ENCODE measurements at regions not wholly inside any gene's neighbourhood (a gene's known extent, or its start where the extent isn't known, plus 50 kb on each side); places are given as distances from the start of the nearest gene placed in this dataset.

DNA sequence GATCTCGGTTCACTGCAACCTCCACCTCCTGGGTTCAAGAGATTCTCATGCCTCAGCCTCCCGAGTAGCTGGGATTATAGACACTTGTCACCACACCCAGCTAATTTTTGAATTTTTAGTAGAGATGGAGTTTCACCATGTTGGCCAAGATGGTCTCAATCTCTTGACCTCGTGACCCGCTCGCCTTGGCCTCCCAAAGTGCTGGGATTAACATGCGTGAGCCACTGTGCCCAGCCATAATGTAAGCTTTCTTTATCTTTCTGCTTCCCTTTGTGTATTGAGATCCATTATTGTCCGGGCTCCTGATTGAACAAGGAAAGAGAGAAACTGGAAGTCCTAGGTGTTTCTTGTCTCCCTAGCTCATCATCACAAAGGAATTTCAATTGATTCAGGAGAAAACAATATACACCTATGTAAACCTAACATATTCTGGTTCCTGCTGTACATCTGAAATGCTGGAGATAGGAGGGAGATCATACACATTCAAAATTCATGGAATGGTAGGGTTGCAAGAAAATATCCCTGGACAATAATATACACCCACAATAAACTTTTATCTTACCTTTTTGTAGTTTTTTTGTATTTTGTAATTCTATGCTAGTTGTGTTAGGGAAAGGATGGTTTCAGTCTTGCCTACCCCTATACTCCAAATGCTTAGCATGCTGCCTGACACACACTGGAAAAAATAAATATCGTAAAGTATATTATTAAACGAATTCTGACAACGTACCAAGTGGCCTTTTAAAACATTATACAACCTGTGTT lies 194.4 kb upstream of the HS3ST1 start:
- peaks cover 81% of the 10 kb centered on the region for H3K9me3 Mint-ChIP-seq
- CTCF ChIA-PET, result no interaction called here
- H3K4me3 Mint-ChIP-seq, result no peak overlapping the region
- TF ChIP-seq, protein P1, sequence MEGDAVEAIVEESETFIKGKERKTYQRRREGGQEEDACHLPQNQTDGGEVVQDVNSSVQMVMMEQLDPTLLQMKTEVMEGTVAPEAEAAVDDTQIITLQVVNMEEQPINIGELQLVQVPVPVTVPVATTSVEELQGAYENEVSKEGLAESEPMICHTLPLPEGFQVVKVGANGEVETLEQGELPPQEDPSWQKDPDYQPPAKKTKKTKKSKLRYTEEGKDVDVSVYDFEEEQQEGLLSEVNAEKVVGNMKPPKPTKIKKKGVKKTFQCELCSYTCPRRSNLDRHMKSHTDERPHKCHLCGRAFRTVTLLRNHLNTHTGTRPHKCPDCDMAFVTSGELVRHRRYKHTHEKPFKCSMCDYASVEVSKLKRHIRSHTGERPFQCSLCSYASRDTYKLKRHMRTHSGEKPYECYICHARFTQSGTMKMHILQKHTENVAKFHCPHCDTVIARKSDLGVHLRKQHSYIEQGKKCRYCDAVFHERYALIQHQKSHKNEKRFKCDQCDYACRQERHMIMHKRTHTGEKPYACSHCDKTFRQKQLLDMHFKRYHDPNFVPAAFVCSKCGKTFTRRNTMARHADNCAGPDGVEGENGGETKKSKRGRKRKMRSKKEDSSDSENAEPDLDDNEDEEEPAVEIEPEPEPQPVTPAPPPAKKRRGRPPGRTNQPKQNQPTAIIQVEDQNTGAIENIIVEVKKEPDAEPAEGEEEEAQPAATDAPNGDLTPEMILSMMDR (IDR thresholded peaks at IDR 0.05), result no peak
- no peak for TF ChIP-seq NR1H2 (CRISPR knock-in tag; IDR thresholded peaks at IDR 0.05)
- TF ChIP-seq ZNF512 (CRISPR knock-in tag; IDR thresholded peaks at IDR 0.05; ENCODE audit: borderline replicate concordance), result no peak
- DNase-seq (ENCODE audit: low spot score) (no peak), ATAC-seq (no peak)
- no peak overlapping the region for H3K27ac Mint-ChIP-seq
- POLR2A ChIA-PET, result no interaction called here
- peaks cover 4% of the 10 kb centered on the region for H3K4me1 Mint-ChIP-seq
- H3K27me3 Mint-ChIP-seq (ENCODE audit: low read depth), result peaks cover 8% of the 10 kb centered on the region
- peaks cover 41% of the 10 kb centered on the region for H3K36me3 Mint-ChIP-seq

- Mint-ChIP-seq H3K27ac (no peak overlapping the region), H3K4me3 (no peak overlapping the region)
- ATAC-seq, result no peak
- TF ChIP-seq CBFB (CRISPR knock-in tag; IDR thresholded peaks at IDR 0.05; ENCODE audit: low read depth), result no peak
- no peak for TF ChIP-seq ZNF671 (CRISPR knock-in tag; IDR thresholded peaks at IDR 0.05)
- no peak for TF ChIP-seq NFYB (CRISPR knock-in tag; conservative IDR thresholded peaks at IDR 0.05; ENCODE audit: low read depth)
- no peak for TF ChIP-seq E2F4 (CRISPR knock-in tag; IDR thresholded peaks at IDR 0.05; ENCODE audit: borderline replicate concordance, low read depth)
- no peak for TF ChIP-seq FOXJ3 (CRISPR knock-in tag; IDR thresholded peaks at IDR 0.05; ENCODE audit: borderline replicate concordance)
- no peak for TF ChIP-seq ZNF263 (CRISPR knock-in tag; IDR thresholded peaks at IDR 0.05; ENCODE audit: low read depth)
- no peak for TF ChIP-seq TEAD4 (CRISPR knock-in tag; IDR thresholded peaks at IDR 0.05)
- no peak for TF ChIP-seq ETV6 (CRISPR knock-in tag; IDR thresholded peaks at IDR 0.05)
- TF ChIP-seq ARID4B (CRISPR knock-in tag; IDR thresholded peaks at IDR 0.05; ENCODE audit: borderline replicate concordance), result no peak
- TF ChIP-seq, protein P2, sequence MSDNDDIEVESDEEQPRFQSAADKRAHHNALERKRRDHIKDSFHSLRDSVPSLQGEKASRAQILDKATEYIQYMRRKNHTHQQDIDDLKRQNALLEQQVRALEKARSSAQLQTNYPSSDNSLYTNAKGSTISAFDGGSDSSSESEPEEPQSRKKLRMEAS (CRISPR knock-in tag; IDR thresholded peaks at IDR 0.05), result no peak
- no peak for TF ChIP-seq GRHL2 (CRISPR knock-in tag; IDR thresholded peaks at IDR 0.05; ENCODE audit: insufficient replicate concordance, severe bottlenecking)
- no peak for TF ChIP-seq TP53 (CRISPR knock-in tag; IDR thresholded peaks at IDR 0.05)
- TF ChIP-seq, protein P3, sequence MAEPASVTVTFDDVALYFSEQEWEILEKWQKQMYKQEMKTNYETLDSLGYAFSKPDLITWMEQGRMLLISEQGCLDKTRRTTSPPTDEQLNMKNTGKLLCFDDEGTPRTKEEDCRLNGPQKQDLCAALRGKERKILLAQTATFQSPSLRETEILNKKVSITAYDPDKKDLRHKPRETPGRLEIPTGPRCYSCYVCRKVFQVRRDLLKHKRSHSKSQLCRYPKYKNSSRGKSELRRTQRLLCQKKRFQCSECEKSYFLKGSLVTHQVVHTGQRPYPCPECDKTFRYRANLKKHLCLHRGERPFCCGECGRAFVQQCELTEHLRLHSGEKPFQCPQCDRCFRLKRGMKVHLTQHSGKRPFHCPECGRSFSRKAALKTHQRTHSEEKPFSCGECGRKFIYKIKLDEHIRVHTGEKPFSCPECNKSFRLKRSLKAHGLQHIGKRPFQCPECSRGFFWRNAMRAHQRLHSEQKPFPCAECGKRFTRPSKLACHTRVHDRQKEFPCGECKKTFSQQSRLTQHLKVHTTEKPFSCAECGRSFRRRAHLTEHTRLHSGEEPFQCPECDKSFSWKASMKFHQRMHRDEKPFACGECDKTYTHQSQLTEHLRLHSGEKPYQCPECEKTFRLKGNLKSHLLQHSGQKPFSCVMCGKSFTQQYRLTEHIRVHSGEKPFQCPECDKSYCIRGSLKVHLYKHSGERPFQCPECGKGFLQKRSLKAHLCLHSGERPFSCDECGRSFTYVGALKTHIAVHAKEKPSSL (CRISPR knock-in tag; conservative IDR thresholded peaks at IDR 0.05), result no peak
- TF ChIP-seq ZNF121 (CRISPR knock-in tag; IDR thresholded peaks at IDR 0.05), result no peak
- no peak for TF ChIP-seq ATF6 (CRISPR knock-in tag; IDR thresholded peaks at IDR 0.05)
Observed at GRCh38 chr4:11620861-11621260, 192.2 kb upstream of the HS3ST1 start.

More at GRCh38 chr4:11620861-11621260, 192.2 kb upstream of the HS3ST1 start:
- CTCF ChIA-PET, result no interaction called here
- no peak for DNase-seq (ENCODE audit: low spot score)
- peaks cover 83% of the 10 kb centered on the region for H3K9me3 Mint-ChIP-seq
- peaks cover 38% of the 10 kb centered on the region for H3K36me3 Mint-ChIP-seq
- peaks cover 4% of the 10 kb centered on the region for H3K4me1 Mint-ChIP-seq
- H3K27me3 Mint-ChIP-seq (ENCODE audit: low read depth), result peaks cover 8% of the 10 kb centered on the region
- POLR2A ChIA-PET, result no interaction called here
